Neural cell (in vitro differentiated cells): ENCODE measurements at regions not wholly inside any gene's neighbourhood (a gene's known extent, or its start where the extent isn't known, plus 50 kb on each side); places are given as distances from the start of the nearest gene placed in this dataset.

Experiments
- EZH2 ChIP-seq: fragments of 200-600, 300-800 bp; shearing (Covaris generic), sonication (generic); IDR thresholded peaks from 2 replicates; pipeline ENCODE4 v1.6.1; 2014; ENCODE audit warnings: antibody characterized with exemption, low read length, borderline replicate concordance, mild to moderate bottlenecking; ENCODE audit not compliant: insufficient read depth, poor library complexity, severe bottlenecking
- TF ChIP-seq, protein P1 (sequence below): fragments of 450-650 bp; IDR thresholded peaks from 2 replicates; pipeline ENCODE4 v1.5.1; 2014; ENCODE audit warnings: antibody characterized with exemption, mild to moderate bottlenecking, moderate library complexity; ENCODE audit not compliant: poor library complexity, severe bottlenecking

DNA sequence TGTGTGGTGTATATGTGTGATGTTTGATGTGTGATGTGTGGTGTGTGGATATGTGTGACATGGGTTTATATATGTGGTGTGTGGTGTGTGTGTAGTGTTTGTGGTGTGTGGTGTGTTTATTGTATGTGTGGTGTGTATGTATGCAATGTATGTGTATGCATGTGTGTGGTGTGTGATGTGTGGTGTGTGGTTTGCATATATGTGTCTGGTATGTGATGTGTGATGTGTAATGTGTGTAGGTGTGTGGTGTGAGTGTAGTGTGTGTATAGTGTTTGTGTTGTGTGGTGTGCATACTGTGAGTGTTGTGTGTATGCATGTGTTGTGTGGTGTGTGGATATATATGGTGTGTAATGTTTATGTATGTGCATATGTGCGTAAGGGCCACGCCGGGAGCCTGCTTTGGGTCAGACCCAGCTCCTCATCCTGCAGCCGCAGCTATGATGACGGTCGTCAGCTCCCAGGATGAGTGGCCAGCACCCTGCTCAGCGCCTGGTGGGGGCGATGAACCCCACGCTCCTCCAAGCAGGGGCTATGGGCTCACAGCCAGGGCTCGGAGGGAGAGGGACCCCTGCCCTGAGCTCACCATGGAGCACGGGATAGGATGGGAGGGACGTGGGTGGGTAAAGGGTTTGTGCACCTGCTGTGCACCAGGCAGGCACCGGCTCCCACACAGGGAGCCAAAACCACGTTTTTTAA lies 331.3 kb downstream of the EIPR1 start:
- no peak for TF ChIP-seq EZH2
- TF ChIP-seq, protein P1, sequence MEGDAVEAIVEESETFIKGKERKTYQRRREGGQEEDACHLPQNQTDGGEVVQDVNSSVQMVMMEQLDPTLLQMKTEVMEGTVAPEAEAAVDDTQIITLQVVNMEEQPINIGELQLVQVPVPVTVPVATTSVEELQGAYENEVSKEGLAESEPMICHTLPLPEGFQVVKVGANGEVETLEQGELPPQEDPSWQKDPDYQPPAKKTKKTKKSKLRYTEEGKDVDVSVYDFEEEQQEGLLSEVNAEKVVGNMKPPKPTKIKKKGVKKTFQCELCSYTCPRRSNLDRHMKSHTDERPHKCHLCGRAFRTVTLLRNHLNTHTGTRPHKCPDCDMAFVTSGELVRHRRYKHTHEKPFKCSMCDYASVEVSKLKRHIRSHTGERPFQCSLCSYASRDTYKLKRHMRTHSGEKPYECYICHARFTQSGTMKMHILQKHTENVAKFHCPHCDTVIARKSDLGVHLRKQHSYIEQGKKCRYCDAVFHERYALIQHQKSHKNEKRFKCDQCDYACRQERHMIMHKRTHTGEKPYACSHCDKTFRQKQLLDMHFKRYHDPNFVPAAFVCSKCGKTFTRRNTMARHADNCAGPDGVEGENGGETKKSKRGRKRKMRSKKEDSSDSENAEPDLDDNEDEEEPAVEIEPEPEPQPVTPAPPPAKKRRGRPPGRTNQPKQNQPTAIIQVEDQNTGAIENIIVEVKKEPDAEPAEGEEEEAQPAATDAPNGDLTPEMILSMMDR, result no peak
